ENCODE measurements at regions not wholly inside any gene's neighbourhood (a gene's known extent, or its start where the extent isn't known, plus 50 kb on each side); places are given as distances from the start of the nearest gene placed in this dataset.

DNA sequence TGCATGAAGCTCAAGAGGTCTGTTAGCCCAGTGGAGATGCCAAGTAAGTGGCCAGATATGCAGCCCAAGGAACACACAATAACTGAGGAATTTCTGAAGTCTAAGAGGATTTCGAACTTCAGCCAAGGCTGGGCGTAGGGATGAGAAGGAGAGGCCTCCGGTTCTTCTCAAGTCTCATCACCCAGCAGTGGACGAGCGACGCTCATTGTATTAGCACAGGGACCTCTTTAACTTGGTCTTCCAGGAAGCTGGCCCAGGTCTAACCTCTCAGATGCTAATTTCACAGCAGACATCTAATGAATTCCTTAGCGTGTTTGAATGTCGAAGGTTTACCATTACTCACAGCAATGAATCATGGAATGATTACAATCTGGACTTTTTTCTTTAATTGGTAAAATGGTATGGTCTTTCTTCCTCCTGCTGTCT lies 85.0 kb downstream of the HES1 start:
- no peak overlapping the region for H3K4me3 Mint-ChIP-seq
- H3K4me1 Mint-ChIP-seq = peaks cover 25% of the 10 kb centered on the region
- WGBS, 2 experiments (ENCODE audit: insufficient coverage in 1 of 2, insufficient read length in 1 of 2) = 93 to 100% methylated on average over 6 to 8 of the region's 8 CpGs
- H3K27me3 Mint-ChIP-seq (ENCODE audit: insufficient read depth) = peaks cover 10% of the 10 kb centered on the region
- H3K4me1 ChIP-seq (ENCODE audit: control insufficient read depth, insufficient read depth, low read length) = no peaks in the 10 kb centered on the region
- H3K27me3 ChIP-seq (ENCODE audit: control insufficient read depth, insufficient read depth, low read length, poor library complexity, severe bottlenecking) = no peaks in the 10 kb centered on the region
- no peak overlapping the region for H3K27ac Mint-ChIP-seq
- no peak overlapping the region for H3K4me3 ChIP-seq (ENCODE audit: low read length)
- no peaks in the 10 kb centered on the region for H3K9me3 Mint-ChIP-seq
- no peak for DNase-seq
- H3K9me3 ChIP-seq (ENCODE audit: control insufficient read depth, low read length) = no peaks in the 10 kb centered on the region
- H3K36me3 ChIP-seq (ENCODE audit: control insufficient read depth, insufficient read depth, low read length) = no peaks in the 10 kb centered on the region
- TF ChIP-seq CTCF (conservative IDR thresholded peaks at IDR 0.05) = no peak
- no peak overlapping the region for H3K27ac ChIP-seq (ENCODE audit: low read depth, low read length)
- no peaks in the 10 kb centered on the region for H3K36me3 Mint-ChIP-seq (ENCODE audit: low read depth)
- no peak overlapping the region for H3K9ac ChIP-seq (ENCODE audit: extremely low read depth, low read length, poor library complexity, severe bottlenecking)

DNA sequence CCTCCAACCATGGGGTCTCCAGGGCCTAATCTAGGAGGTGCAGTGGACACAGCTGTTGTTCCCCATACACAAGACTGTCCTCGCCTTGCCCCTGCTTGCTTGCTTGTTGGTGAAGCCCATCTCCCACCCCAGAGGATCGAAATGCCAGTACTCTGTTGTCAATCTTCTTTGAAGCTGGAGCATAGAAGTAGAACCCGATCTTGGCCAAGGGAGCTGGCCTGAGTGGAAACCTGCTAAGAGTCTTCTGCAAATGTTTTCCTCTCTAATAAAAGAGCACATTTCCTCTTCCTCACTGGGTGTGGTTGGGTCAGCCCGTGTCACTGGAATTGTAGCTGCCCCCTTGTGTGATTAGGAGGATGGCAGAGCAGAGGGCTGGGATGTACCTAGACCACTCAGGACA lies 85.4 kb downstream of the HES1 start:
- H3K27me3 ChIP-seq (ENCODE audit: control insufficient read depth, insufficient read depth, low read length, poor library complexity, severe bottlenecking) = no peaks in the 10 kb centered on the region
- H3K36me3 ChIP-seq (ENCODE audit: control insufficient read depth, insufficient read depth, low read length) = no peaks in the 10 kb centered on the region
- TF ChIP-seq CTCF (conservative IDR thresholded peaks at IDR 0.05) = no peak
- Mint-ChIP-seq H3K9me3 (no peaks in the 10 kb centered on the region), H3K36me3 (ENCODE audit: low read depth) (no peaks in the 10 kb centered on the region), H3K27ac (no peak overlapping the region), H3K4me1 (peaks cover 22% of the 10 kb centered on the region), H3K27me3 (ENCODE audit: insufficient read depth) (peaks cover 10% of the 10 kb centered on the region), H3K4me3 (no peak overlapping the region)
- DNase-seq = peak; percentile 26
- H3K4me3 ChIP-seq (ENCODE audit: low read length) = no peak overlapping the region
- H3K9ac ChIP-seq (ENCODE audit: extremely low read depth, low read length, poor library complexity, severe bottlenecking) = no peak overlapping the region
- H3K9me3 ChIP-seq (ENCODE audit: control insufficient read depth, low read length) = no peaks in the 10 kb centered on the region
- H3K27ac ChIP-seq (ENCODE audit: low read depth, low read length) = no peak overlapping the region
- H3K4me1 ChIP-seq (ENCODE audit: control insufficient read depth, insufficient read depth, low read length) = no peaks in the 10 kb centered on the region
- WGBS, 2 experiments (ENCODE audit: insufficient coverage in 1 of 2, insufficient read length in 1 of 2) = 91 to 95% methylated on average over 3 to 4 of the region's 4 CpGs

DNA sequence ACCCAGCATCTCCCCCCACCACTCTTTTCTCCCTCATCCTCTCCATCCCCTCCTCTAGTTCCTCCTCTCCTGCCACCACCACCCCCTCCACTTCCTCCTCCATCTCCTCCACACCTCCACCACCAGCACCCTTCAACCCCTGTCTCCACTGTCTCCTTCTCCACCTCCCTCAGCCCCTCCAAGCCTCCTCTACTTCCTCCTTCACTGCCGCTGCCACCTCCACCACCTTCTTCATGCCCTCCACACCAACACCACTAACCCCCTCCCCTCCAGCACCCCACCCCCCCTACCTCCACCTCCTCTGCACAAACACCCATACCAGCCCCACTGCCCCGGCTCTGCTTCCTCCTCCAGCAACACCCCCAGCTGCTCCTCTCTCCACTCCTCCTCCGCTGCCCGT lies 88.0 kb downstream of the HES1 start:
- WGBS, 2 experiments (ENCODE audit: insufficient coverage in 1 of 2, insufficient read length in 1 of 2) = 89 to 95% methylated on average over 3 to 4 of the region's 4 CpGs
- H3K27ac Mint-ChIP-seq = no peak overlapping the region

More for the DNA sequence above, 88.0 kb downstream of the HES1 start:
- no peaks in the 10 kb centered on the region for H3K36me3 Mint-ChIP-seq (ENCODE audit: low read depth)
- H3K9me3 ChIP-seq (ENCODE audit: control insufficient read depth, low read length) = no peaks in the 10 kb centered on the region
- DNase-seq = no peak
- no peak overlapping the region for H3K4me3 Mint-ChIP-seq
- no peaks in the 10 kb centered on the region for H3K36me3 ChIP-seq (ENCODE audit: control insufficient read depth, insufficient read depth, low read length)
- no peaks in the 10 kb centered on the region for H3K4me1 ChIP-seq (ENCODE audit: control insufficient read depth, insufficient read depth, low read length)
- peaks cover 5% of the 10 kb centered on the region for H3K9me3 Mint-ChIP-seq
- TF ChIP-seq CTCF (conservative IDR thresholded peaks at IDR 0.05) = no peak
- no peak overlapping the region for H3K9ac ChIP-seq (ENCODE audit: extremely low read depth, low read length, poor library complexity, severe bottlenecking)
- H3K27me3 Mint-ChIP-seq (ENCODE audit: insufficient read depth) = peaks cover 12% of the 10 kb centered on the region
- H3K4me3 ChIP-seq (ENCODE audit: low read length) = no peak overlapping the region
- H3K4me1 Mint-ChIP-seq = peaks cover 18% of the 10 kb centered on the region
- H3K27me3 ChIP-seq (ENCODE audit: control insufficient read depth, insufficient read depth, low read length, poor library complexity, severe bottlenecking) = no peaks in the 10 kb centered on the region
- H3K27ac ChIP-seq (ENCODE audit: low read depth, low read length) = no peak overlapping the region
